Activated CD4-positive, alpha-beta T cell treated with anti-CD3 and anti-CD28 coated beads, Interleukin-2, amount 10 ng/mL, durations not matched to agents 24 days and 14 days (primary cell): ENCODE measurements at regions not wholly inside any gene's neighbourhood (a gene's known extent, or its start where the extent isn't known, plus 50 kb on each side); places are given as distances from the start of the nearest gene placed in this dataset.

Source experiments
- DNase-seq: peaks from one replicate; pipeline ENCODE4 v3.0.0; 2022
- H3K27ac Mint-ChIP-seq: one replicate; pipeline ENCODE4 v1.8.0; 2022; ENCODE audit warnings: mild to moderate bottlenecking, mixed read lengths
- H3K27me3 Mint-ChIP-seq: one replicate; pipeline ENCODE4 v1.8.0; 2022; ENCODE audit warnings: mixed read lengths
- H3K36me3 Mint-ChIP-seq: one replicate; pipeline ENCODE4 v1.8.0; 2022; ENCODE audit warnings: low read depth, mild to moderate bottlenecking, mixed read lengths
- H3K4me1 Mint-ChIP-seq: one replicate; pipeline ENCODE4 v1.8.0; 2021; ENCODE audit warnings: mixed read lengths
- H3K4me3 Mint-ChIP-seq: one replicate; pipeline ENCODE4 v1.8.0; 2022; ENCODE audit warnings: mild to moderate bottlenecking, moderate library complexity, mixed read lengths
- H3K9me3 Mint-ChIP-seq: one replicate; pipeline ENCODE4 v1.8.0; 2021; ENCODE audit warnings: mixed read lengths
- intact Hi-C: fragments of 100-400 bp; cut with micrococcal nuclease; formaldehyde crosslinking; loops from one replicate; pipeline ENCODE4 v1.15.1; 2023

- no peak overlapping the region for H3K4me3 Mint-ChIP-seq
- H3K9me3 Mint-ChIP-seq = no peaks in the 10 kb centered on the region
- no peak for DNase-seq
- no peak overlapping the region for H3K27ac Mint-ChIP-seq
- H3K27me3 Mint-ChIP-seq = no peaks in the 10 kb centered on the region
- intact Hi-C loops = no loop called here
- H3K36me3 Mint-ChIP-seq = no peaks in the 10 kb centered on the region
- no peaks in the 10 kb centered on the region for H3K4me1 Mint-ChIP-seq
Measured at GRCh38 chr9:78595200-78595945, 298.4 kb downstream of the PSAT1 start.

- H3K4me1 Mint-ChIP-seq = no peaks in the 10 kb centered on the region
- no peak for DNase-seq
- H3K4me3 Mint-ChIP-seq = no peak overlapping the region
Measured at GRCh38 chr9:78596346-78596745, 299.4 kb downstream of the PSAT1 start.

GRCh38 chr9:78598120-78598519 is 301.2 kb downstream of the PSAT1 start:
- no peaks in the 10 kb centered on the region for H3K27me3 Mint-ChIP-seq
- DNase-seq = no peak
- H3K9me3 Mint-ChIP-seq = no peaks in the 10 kb centered on the region
- intact Hi-C loops = no loop called here
- no peaks in the 10 kb centered on the region for H3K4me1 Mint-ChIP-seq
- H3K27ac Mint-ChIP-seq = no peak overlapping the region
- H3K36me3 Mint-ChIP-seq = no peaks in the 10 kb centered on the region
- no peak overlapping the region for H3K4me3 Mint-ChIP-seq

More at GRCh38 chr9:78596346-78596745, 299.4 kb downstream of the PSAT1 start:
- H3K36me3 Mint-ChIP-seq = no peaks in the 10 kb centered on the region
- intact Hi-C loops = no loop called here
- H3K27me3 Mint-ChIP-seq = no peaks in the 10 kb centered on the region
- no peak overlapping the region for H3K27ac Mint-ChIP-seq
- no peaks in the 10 kb centered on the region for H3K9me3 Mint-ChIP-seq

GRCh38 chr9:78599926-78600325 is 303.0 kb downstream of the PSAT1 start:
- Mint-ChIP-seq H3K27ac (no peak overlapping the region), H3K27me3 (no peaks in the 10 kb centered on the region), H3K9me3 (no peaks in the 10 kb centered on the region), H3K36me3 (no peaks in the 10 kb centered on the region), H3K4me1 (no peaks in the 10 kb centered on the region), H3K4me3 (no peak overlapping the region)
- no peak for DNase-seq
- intact Hi-C loops = no loop called here

GRCh38 chr9:78601957-78602565 is 305.1 kb downstream of the PSAT1 start:
- intact Hi-C loops = no loop called here
- H3K4me3 Mint-ChIP-seq = no peak overlapping the region

GRCh38 chr9:78605041-78606000 is 308.4 kb downstream of the PSAT1 start:
- DNase-seq = no peak
- no peaks in the 10 kb centered on the region for H3K4me1 Mint-ChIP-seq
- H3K4me3 Mint-ChIP-seq = no peak overlapping the region
- intact Hi-C loops = no loop called here
- no peaks in the 10 kb centered on the region for H3K27me3 Mint-ChIP-seq
- no peak overlapping the region for H3K27ac Mint-ChIP-seq
- H3K36me3 Mint-ChIP-seq = no peaks in the 10 kb centered on the region
- H3K9me3 Mint-ChIP-seq = no peaks in the 10 kb centered on the region

More at GRCh38 chr9:78601957-78602565, 305.1 kb downstream of the PSAT1 start:
- H3K9me3 Mint-ChIP-seq = no peaks in the 10 kb centered on the region
- no peaks in the 10 kb centered on the region for H3K4me1 Mint-ChIP-seq
- no peaks in the 10 kb centered on the region for H3K27me3 Mint-ChIP-seq
- peak; percentile 68 for DNase-seq
- no peak overlapping the region for H3K27ac Mint-ChIP-seq
- no peaks in the 10 kb centered on the region for H3K36me3 Mint-ChIP-seq

GRCh38 chr9:78606001-78606379 is 309.1 kb downstream of the PSAT1 start:
- Mint-ChIP-seq H3K9me3 (no peaks in the 10 kb centered on the region), H3K27ac (no peak overlapping the region), H3K27me3 (no peaks in the 10 kb centered on the region), H3K36me3 (no peaks in the 10 kb centered on the region), H3K4me3 (no peak overlapping the region), H3K4me1 (no peaks in the 10 kb centered on the region)
- intact Hi-C loops = no loop called here
- DNase-seq = no peak

GRCh38 chr9:78607853-78608252 is 310.9 kb downstream of the PSAT1 start:
- no peak overlapping the region for H3K4me3 Mint-ChIP-seq
- H3K27me3 Mint-ChIP-seq = no peaks in the 10 kb centered on the region
- no peaks in the 10 kb centered on the region for H3K36me3 Mint-ChIP-seq
- intact Hi-C loops = no loop called here
- DNase-seq = no peak
- no peaks in the 10 kb centered on the region for H3K9me3 Mint-ChIP-seq
- H3K4me1 Mint-ChIP-seq = no peaks in the 10 kb centered on the region
- no peak overlapping the region for H3K27ac Mint-ChIP-seq

GRCh38 chr9:78609450-78609849 is 312.5 kb downstream of the PSAT1 start:
- no peaks in the 10 kb centered on the region for H3K36me3 Mint-ChIP-seq
- DNase-seq = no peak
- intact Hi-C loops = no loop called here
- no peak overlapping the region for H3K27ac Mint-ChIP-seq
- no peaks in the 10 kb centered on the region for H3K9me3 Mint-ChIP-seq
- H3K4me3 Mint-ChIP-seq = no peak overlapping the region
- no peaks in the 10 kb centered on the region for H3K27me3 Mint-ChIP-seq
- H3K4me1 Mint-ChIP-seq = no peaks in the 10 kb centered on the region

- H3K4me1 Mint-ChIP-seq = no peaks in the 10 kb centered on the region
- H3K27ac Mint-ChIP-seq = no peak overlapping the region
- no peaks in the 10 kb centered on the region for H3K27me3 Mint-ChIP-seq
- H3K36me3 Mint-ChIP-seq = no peaks in the 10 kb centered on the region
- H3K9me3 Mint-ChIP-seq = no peaks in the 10 kb centered on the region
- no peak for DNase-seq
- intact Hi-C loops = no loop called here
- no peak overlapping the region for H3K4me3 Mint-ChIP-seq
Measured at GRCh38 chr9:78612091-78612490, 315.2 kb downstream of the PSAT1 start.

GRCh38 chr9:78613006-78613405 is 316.1 kb downstream of the PSAT1 start:
- DNase-seq = no peak
- H3K4me1 Mint-ChIP-seq = no peaks in the 10 kb centered on the region
- H3K27ac Mint-ChIP-seq = no peak overlapping the region
- no peaks in the 10 kb centered on the region for H3K27me3 Mint-ChIP-seq
- no peaks in the 10 kb centered on the region for H3K9me3 Mint-ChIP-seq
- no peak overlapping the region for H3K4me3 Mint-ChIP-seq
- no peaks in the 10 kb centered on the region for H3K36me3 Mint-ChIP-seq
- intact Hi-C loops = no loop called here

GRCh38 chr9:78614892-78615291 is 318.0 kb downstream of the PSAT1 start:
- Mint-ChIP-seq H3K4me1 (no peaks in the 10 kb centered on the region), H3K9me3 (no peaks in the 10 kb centered on the region), H3K27ac (no peak overlapping the region), H3K4me3 (no peak overlapping the region), H3K27me3 (no peaks in the 10 kb centered on the region), H3K36me3 (no peaks in the 10 kb centered on the region)
- no peak for DNase-seq
- intact Hi-C loops = no loop called here

GRCh38 chr9:78615372-78615771 is 318.4 kb downstream of the PSAT1 start:
- no peaks in the 10 kb centered on the region for H3K27me3 Mint-ChIP-seq
- H3K27ac Mint-ChIP-seq = no peak overlapping the region
- H3K4me1 Mint-ChIP-seq = no peaks in the 10 kb centered on the region
- intact Hi-C loops = no loop called here
- DNase-seq = no peak
- H3K9me3 Mint-ChIP-seq = no peaks in the 10 kb centered on the region
- H3K36me3 Mint-ChIP-seq = no peaks in the 10 kb centered on the region
- no peak overlapping the region for H3K4me3 Mint-ChIP-seq

- H3K36me3 Mint-ChIP-seq = no peaks in the 10 kb centered on the region
- H3K27ac Mint-ChIP-seq = no peak overlapping the region
- H3K4me1 Mint-ChIP-seq = no peaks in the 10 kb centered on the region
- no peaks in the 10 kb centered on the region for H3K27me3 Mint-ChIP-seq
- intact Hi-C loops = no loop called here
- H3K9me3 Mint-ChIP-seq = no peaks in the 10 kb centered on the region
- no peak overlapping the region for H3K4me3 Mint-ChIP-seq
- DNase-seq = no peak
Measured at GRCh38 chr9:78618735-78619134, 321.8 kb downstream of the PSAT1 start.
